ENCODE measurements at regions not wholly inside any gene's neighbourhood (a gene's known extent, or its start where the extent isn't known, plus 50 kb on each side); places are given as distances from the start of the nearest gene placed in this dataset.

- intact Hi-C loops (cut with DNase I), result no loop called here
- no peak for DNase-seq
- no peaks in the 10 kb centered on the region for H3K4me1 ChIP-seq
- H3K4me3 ChIP-seq, result no peak overlapping the region
- H3K36me3 ChIP-seq (ENCODE audit: insufficient read depth in 1 of 2, low read depth in 1 of 2), result no peaks in the 10 kb centered on the region
- 76 to 79% (median 76%) methylated on average over 3 of the region's 3 CpGs for WGBS, 3 donors
- no peaks in the 10 kb centered on the region for H3K27me3 ChIP-seq (ENCODE audit: insufficient read depth in 3 of 3, low read length in 2 of 3)
- ATAC-seq, result no peak
- H3K27ac ChIP-seq, result no peak overlapping the region
- H3K9me3 ChIP-seq, result no peaks in the 10 kb centered on the region
- no peak for TF ChIP-seq CTCF (IDR thresholded peaks at IDR 0.05)
Observed at GRCh38 chr7:13821152-13821787, 168.2 kb downstream of the ETV1 start.

DNA sequence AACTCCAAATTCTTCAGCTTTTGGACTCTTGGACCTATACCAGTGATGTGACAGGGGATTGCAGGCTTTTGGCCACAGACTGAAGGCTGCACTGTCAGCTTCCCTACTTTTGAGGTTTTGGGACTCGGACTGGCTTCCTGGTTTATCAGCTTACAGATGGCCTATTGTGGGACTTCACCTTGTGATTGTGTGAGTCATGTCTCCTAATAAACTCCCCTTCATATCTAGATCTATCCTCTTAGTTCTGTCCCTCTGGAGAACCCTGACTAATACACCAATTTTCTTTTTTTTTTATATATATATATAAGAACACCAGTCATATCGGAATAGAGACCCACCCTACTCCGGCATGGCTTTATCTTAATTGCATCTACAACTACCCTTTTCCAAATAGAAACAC is 166.8 kb downstream of the ETV1 start:
- no peaks in the 10 kb centered on the region for H3K4me1 ChIP-seq
- no peaks in the 10 kb centered on the region for H3K27me3 ChIP-seq (ENCODE audit: insufficient read depth in 3 of 3, low read length in 2 of 3)
- no peak overlapping the region for H3K4me3 ChIP-seq
- 87 to 91% (median 91%) methylated on average over 3 of the region's 3 CpGs for WGBS, 3 donors
- no peak for ATAC-seq
- no peaks in the 10 kb centered on the region for H3K9me3 ChIP-seq
- no peak overlapping the region for H3K27ac ChIP-seq
- no peaks in the 10 kb centered on the region for H3K36me3 ChIP-seq (ENCODE audit: insufficient read depth in 1 of 2, low read depth in 1 of 2)
- TF ChIP-seq CTCF (IDR thresholded peaks at IDR 0.05), result no peak
- intact Hi-C loops (cut with DNase I), result no loop called here
- no peak for DNase-seq

DNA sequence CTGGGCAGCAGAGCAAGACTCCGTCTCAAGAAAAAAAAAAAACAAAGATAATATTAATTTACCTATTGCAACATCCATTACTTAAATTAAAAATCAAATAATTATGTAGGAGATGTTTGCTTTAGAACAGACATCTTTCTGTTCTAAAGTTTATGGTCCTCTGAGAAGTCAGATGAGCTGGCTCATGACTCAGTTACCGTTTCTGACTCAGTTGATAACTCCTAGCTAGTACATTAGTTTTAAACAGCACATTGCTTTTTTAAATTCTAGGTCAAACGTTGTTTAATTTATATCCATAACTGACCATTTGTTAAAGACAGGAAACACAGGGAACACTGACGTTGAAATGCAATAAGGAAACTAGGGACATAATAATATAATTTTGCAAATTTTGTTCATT is 162.7 kb downstream of the ETV1 start:
- 74 to 83% (median 78%) methylated on average over 4 of the region's 4 CpGs for WGBS, 3 donors
- Histone ChIP-seq H3K27ac (no peak overlapping the region), H3K4me3 (no peak overlapping the region), H3K36me3 (ENCODE audit: insufficient read depth in 1 of 2, low read depth in 1 of 2) (no peaks in the 10 kb centered on the region), H3K27me3 (ENCODE audit: insufficient read depth in 3 of 3, low read length in 2 of 3) (no peaks in the 10 kb centered on the region), H3K4me1 (no peaks in the 10 kb centered on the region), H3K9me3 (no peaks in the 10 kb centered on the region)
- ATAC-seq (no peak), DNase-seq (no peak)
- intact Hi-C loops (cut with DNase I), result no loop called here
- no peak for TF ChIP-seq CTCF (IDR thresholded peaks at IDR 0.05)

DNA sequence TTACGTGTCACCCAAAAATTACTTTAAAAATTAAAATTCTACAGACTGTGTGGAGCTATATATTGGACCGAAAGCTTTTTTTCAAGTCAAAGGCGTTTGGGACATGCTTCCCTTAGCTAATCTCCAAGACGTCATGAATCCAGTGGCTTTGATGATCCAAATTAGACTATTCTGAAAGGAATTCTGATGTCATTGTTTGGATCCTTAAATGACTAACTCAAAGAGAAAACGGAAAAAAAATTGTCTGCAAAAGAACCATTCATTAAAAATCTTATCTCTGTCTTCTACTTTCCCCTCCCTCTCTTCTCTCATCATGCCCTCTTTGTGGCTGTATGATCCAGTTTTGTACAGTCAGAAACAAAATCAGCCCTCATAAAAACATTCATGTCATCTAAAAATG is 161.8 kb downstream of the ETV1 start:
- no peaks in the 10 kb centered on the region for H3K4me1 ChIP-seq
- no peaks in the 10 kb centered on the region for H3K27me3 ChIP-seq (ENCODE audit: insufficient read depth in 3 of 3, low read length in 2 of 3)
- no peak overlapping the region for H3K4me3 ChIP-seq
- no peak overlapping the region for H3K27ac ChIP-seq
- WGBS, 3 donors, result 78 to 87% (median 79%) methylated on average over 5 of the region's 5 CpGs
- no peak for ATAC-seq
- intact Hi-C loops (cut with DNase I), result no loop called here
- no peaks in the 10 kb centered on the region for H3K9me3 ChIP-seq
- no peaks in the 10 kb centered on the region for H3K36me3 ChIP-seq (ENCODE audit: insufficient read depth in 1 of 2, low read depth in 1 of 2)
- TF ChIP-seq CTCF (IDR thresholded peaks at IDR 0.05), result no peak
- DNase-seq, result no peak

DNA sequence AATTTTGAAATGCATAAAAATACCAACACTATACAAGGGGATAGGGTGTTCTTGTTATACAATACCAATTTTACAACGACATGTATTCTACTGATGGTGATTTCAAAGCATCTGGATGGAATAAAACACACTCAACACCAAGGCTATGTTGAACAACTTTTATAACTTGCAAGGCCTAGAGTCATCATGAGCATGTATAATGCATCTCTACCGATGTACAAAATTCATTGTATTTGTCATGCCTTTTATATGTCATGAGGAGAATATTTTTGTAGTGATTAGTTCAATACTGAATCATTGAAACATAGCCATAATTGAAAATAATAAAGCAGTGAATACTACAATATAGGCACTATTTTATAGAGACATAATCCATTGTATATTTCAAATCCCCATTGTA is 160.2 kb downstream of the ETV1 start:
- 76 to 88% (median 82%) methylated on average over 2 of the region's 2 CpGs for WGBS, 3 donors
- H3K27ac ChIP-seq, result no peak overlapping the region

More for the DNA sequence above, 160.2 kb downstream of the ETV1 start:
- no peak for ATAC-seq
- no peak for TF ChIP-seq CTCF (IDR thresholded peaks at IDR 0.05)
- H3K4me1 ChIP-seq, result no peaks in the 10 kb centered on the region
- H3K27me3 ChIP-seq (ENCODE audit: insufficient read depth in 3 of 3, low read length in 2 of 3), result no peaks in the 10 kb centered on the region
- no peak overlapping the region for H3K4me3 ChIP-seq
- DNase-seq, result no peak
- H3K36me3 ChIP-seq (ENCODE audit: insufficient read depth in 1 of 2, low read depth in 1 of 2), result no peaks in the 10 kb centered on the region
- H3K9me3 ChIP-seq, result no peaks in the 10 kb centered on the region
- intact Hi-C loops (cut with DNase I), result no loop called here

Data from psoas muscle (tissue), 7 donors.